HCT116 (cell line): ENCODE measurements at regions not wholly inside any gene's neighbourhood (a gene's known extent, or its start where the extent isn't known, plus 50 kb on each side); places are given as distances from the start of the nearest gene placed in this dataset.

Source experiments
- ATAC-seq: fragments of 200-7000 bp; cut with Tn5 transposase; 2 replicates; pipeline ENCODE4 v1.9.1; 2020; ENCODE audit warnings: mild to moderate bottlenecking, moderate library complexity
- BruUV-seq: library from RNA; stranded (reverse); fragments of 400-500 nt; replicated peaks from 2 replicates; lab custom pipeline; 2021; lab: Mats Ljungman, UMichigan
- CTCF ChIA-PET: fragments of 300-600 bp; sonication (Branson Sonifier 250); formaldehyde crosslinking; loops from one replicate; lab custom pipeline; 2021; ENCODE audit warnings: antibody characterized with exemption; lab: Charles Lee
- POLR2A ChIA-PET: fragments of 300-600, 350-600 bp; sonication (Branson Sonifier 250); formaldehyde crosslinking; loops from one replicate; lab custom pipeline; 2021; ENCODE audit warnings: antibody characterized with exemption; lab: Charles Lee
- RAD21 ChIA-PET, 2 experiments: fragments of 300-600 bp; sonication (Branson Sonifier 250); formaldehyde crosslinking; loops; one replicate each; lab custom pipeline; 2023; ENCODE audit warnings: low total read pairs in 2 of 2; ENCODE audit not compliant: uncharacterized antibody in 2 of 2, unreplicated experiment in 2 of 2, low non-redundant PET in 1 of 2; lab: Charles Lee
- DNase-seq: peaks from one replicate; pipeline ENCODE4 v3.0.0-alpha.2; 2010; ENCODE audit warnings: low read depth, low spot score
- H2AFZ ChIP-seq: fragments of 200-600 bp; shearing (Covaris generic), sonication (generic); 2 replicates; pipeline ENCODE4 v1.6.1; 2017; ENCODE audit warnings: low read depth, mixed run types, mixed read lengths, antibody characterized with exemption, low read length; ENCODE audit not compliant: poor library complexity, severe bottlenecking
- H3K27ac ChIP-seq: 2 replicates; pipeline ENCODE4 v1.5.1; 2012; ENCODE audit warnings: low read depth, low read length
- H3K27me3 ChIP-seq: fragments of 200-600 bp; sonication (generic); 2 replicates; pipeline ENCODE4 v1.6.1; 2016; ENCODE audit warnings: mixed run types, low read length, mixed read lengths; ENCODE audit not compliant: insufficient read depth
- H3K36me3 ChIP-seq, 2 experiments: fragments of 200-500 bp in 1 of 2; fragments of 200-600 bp in 1 of 2; sonication (Bioruptor generic) in 1 of 2; sonication (generic) in 1 of 2; 2 replicates each; pipeline versions ENCODE4 v1.5.1 to v1.6.1; 2014 to 2016; ENCODE audit warnings: low read length in 2 of 2, inconsistent platforms in 1 of 2, mixed read lengths in 1 of 2, mixed run types in 1 of 2; ENCODE audit not compliant: insufficient read depth in 2 of 2, control insufficient read depth in 1 of 2
- H3K4me1 ChIP-seq, 2 experiments: fragments of 200-600 bp in 1 of 2; sonication (generic) in 1 of 2; 2 replicates each; pipeline versions ENCODE4 v1.5.1 to v1.6.1; 2012 to 2017; ENCODE audit warnings: low read length in 2 of 2, inconsistent platforms in 1 of 2, mild to moderate bottlenecking in 1 of 2, mixed read lengths in 1 of 2, mixed run types in 1 of 2, moderate library complexity in 1 of 2; ENCODE audit not compliant: insufficient read depth in 2 of 2, control insufficient read depth in 1 of 2
- H3K4me2 ChIP-seq: fragments of 200-600 bp; sonication (generic); 2 replicates; pipeline ENCODE4 v1.6.1; 2017; ENCODE audit warnings: mixed run types, low read length, mixed read lengths
- H3K4me3 ChIP-seq, 2 experiments: fragments of 200-600 bp in 1 of 2; sonication (generic) in 1 of 2; replicated peaks in 1 of 2; 2 replicates each; pipeline ENCODE4 v1.5.1; 2011 to 2016; ENCODE audit warnings: low read length in 2 of 2, control low read depth in 1 of 2, low read depth in 1 of 2, mild to moderate bottlenecking in 1 of 2, mixed read lengths in 1 of 2, mixed run types in 1 of 2
- H3K79me2 ChIP-seq: fragments of 200-600 bp; sonication (generic); 2 replicates; pipeline ENCODE4 v1.6.1; 2017; ENCODE audit warnings: mild to moderate bottlenecking, mixed run types, low read length, moderate library complexity, mixed read lengths; ENCODE audit not compliant: insufficient read depth
- H3K9ac ChIP-seq: fragments of 200-600 bp; sonication (generic); 2 replicates; pipeline ENCODE4 v1.6.1; 2016; ENCODE audit warnings: low read length, mixed read lengths
- H3K9me2 ChIP-seq: fragments of 200-600 bp; sonication (generic), shearing (Covaris generic); 2 replicates; pipeline ENCODE4 v1.6.1; 2017; ENCODE audit warnings: mixed run types, mild to moderate bottlenecking, moderate library complexity; ENCODE audit not compliant: insufficient read depth
- H3K9me3 ChIP-seq, 2 experiments: fragments of 200-500 bp in 1 of 2; fragments of 200-600 bp in 1 of 2; sonication (Bioruptor generic) in 1 of 2; sonication (generic) in 1 of 2; 2 replicates each; pipeline ENCODE4 v1.6.1; 2014 to 2017; ENCODE audit warnings: low read length in 2 of 2, mixed read lengths in 2 of 2, inconsistent platforms in 1 of 2, low read depth in 1 of 2, mild to moderate bottlenecking in 1 of 2, mixed run types in 1 of 2, moderate library complexity in 1 of 2; ENCODE audit not compliant: control insufficient read depth in 1 of 2, insufficient read depth in 1 of 2
- H4K20me1 ChIP-seq: fragments of 200-600 bp; sonication (generic), shearing (Covaris generic); 2 replicates; pipeline ENCODE4 v1.6.1; 2017; ENCODE audit warnings: mixed run types, mild to moderate bottlenecking, moderate library complexity; ENCODE audit not compliant: insufficient read depth
- ATF3 ChIP-seq: IDR thresholded peaks from 2 replicates; pipeline ENCODE4 v1.6.1; 2012
- CBX3 ChIP-seq: IDR thresholded peaks from 2 replicates; pipeline ENCODE4 v1.6.1; 2012; ENCODE audit warnings: low read depth
- CEBPB ChIP-seq: IDR thresholded peaks from 2 replicates; pipeline ENCODE4 v1.6.1; 2012; ENCODE audit warnings: low read depth
- CTCF ChIP-seq, 3 experiments: fragments of 200-600 bp in 1 of 3; sonication (generic) in 1 of 3; IDR thresholded peaks in 2 of 3; conservative IDR thresholded peaks in 1 of 3; 2 replicates each; pipeline ENCODE4 v1.5.1; 2012 to 2017; ENCODE audit warnings: low read depth in 2 of 3, low read length in 2 of 3, antibody characterized with exemption in 1 of 3, borderline replicate concordance in 1 of 3, control low read depth in 1 of 3, mild to moderate bottlenecking in 1 of 3, mixed read lengths in 1 of 3, mixed run types in 1 of 3, moderate library complexity in 1 of 3; ENCODE audit not compliant: insufficient read depth in 1 of 3
- ELF1 ChIP-seq: IDR thresholded peaks from 2 replicates; pipeline ENCODE4 v1.6.1; 2012; ENCODE audit warnings: low read depth, borderline replicate concordance
- EZH2 ChIP-seq: fragments of 200-600 bp; sonication (generic); IDR thresholded peaks from 2 replicates; pipeline ENCODE4 v1.6.1; 2017; ENCODE audit warnings: antibody characterized with exemption, mixed run types
- FOSL1 ChIP-seq: IDR thresholded peaks from 2 replicates; pipeline ENCODE4 v1.6.1; 2012; ENCODE audit warnings: low read depth
- JUND ChIP-seq: IDR thresholded peaks from 2 replicates; pipeline ENCODE4 v1.6.1; 2012
- MAX ChIP-seq: IDR thresholded peaks from 2 replicates; pipeline ENCODE4 v1.6.1; 2012
- POLR2A ChIP-seq: IDR thresholded peaks from 2 replicates; pipeline ENCODE4 v1.7.0; 2011; ENCODE audit warnings: borderline replicate concordance; ENCODE audit not compliant: insufficient read depth, insufficient read length; ENCODE audit errors: extremely low read depth
- POLR2AphosphoS5 ChIP-seq: IDR thresholded peaks from 2 replicates; pipeline ENCODE4 v1.6.1; 2011; ENCODE audit warnings: mild to moderate bottlenecking, low read depth, low read length, moderate library complexity
- RAD21 ChIP-seq: IDR thresholded peaks from 2 replicates; pipeline ENCODE4 v1.6.1; 2012; ENCODE audit warnings: low read depth, mild to moderate bottlenecking
- SP1 ChIP-seq: IDR thresholded peaks from 2 replicates; pipeline ENCODE4 v1.6.1; 2012; ENCODE audit warnings: low read depth
- SRF ChIP-seq: IDR thresholded peaks from 2 replicates; pipeline ENCODE4 v1.6.1; 2012; ENCODE audit warnings: low read depth
- YY1 ChIP-seq: IDR thresholded peaks from 2 replicates; pipeline ENCODE4 v1.6.1; 2011; ENCODE audit warnings: low read length, low read depth, moderate library complexity, mild to moderate bottlenecking; ENCODE audit not compliant: insufficient replicate concordance; ENCODE audit errors: extremely low read depth
- ZNF274 ChIP-seq: fragments of 200-500 bp; sonication (Bioruptor generic); IDR thresholded peaks from 2 replicates; pipeline ENCODE4 v1.6.1; 2014; ENCODE audit warnings: mild to moderate bottlenecking, low read depth, low read length, inconsistent platforms
- intact Hi-C: fragments of 100-400 bp; cut with micrococcal nuclease; formaldehyde crosslinking; loops from 2 replicates; pipeline ENCODE4 v1.10.0; 2022

GRCh38 chr22:27046086-27046485 lies 388.7 kb downstream of the MIAT start:
- Histone ChIP-seq H3K36me3 (no peaks in the 10 kb centered on the region), H3K9me2 (no peaks in the 10 kb centered on the region), H3K4me2 (no peak overlapping the region), H3K4me1 (peaks cover 0 to 6% of the 10 kb centered on the region in 2 experiments; a peak in 1 of 4 replicates), H3K79me2 (no peaks in the 10 kb centered on the region), H3K9ac (no peak overlapping the region), H3K9me3 (no peaks in the 10 kb centered on the region; a peak in 1 of 4 replicates), H4K20me1 (no peaks in the 10 kb centered on the region), H3K27me3 (peaks cover 38% of the 10 kb centered on the region; the same call in 1 of the 2 replicates), H3K4me3 (no peak overlapping the region), H3K27ac (no peak overlapping the region), H2AFZ (no peak overlapping the region)
- no TSS peak for BruUV-seq
- TF ChIP-seq CEBPB (no peak), ATF3 (no peak), ZNF274 (no peak), EZH2 (no peak), MAX (no peak), RAD21 (no peak), JUND (no peak), POLR2A (no peak), FOSL1 (no peak), SRF (no peak), CBX3 (no peak), POLR2AphosphoS5 (no peak), SP1 (no peak), CTCF (IDR thresholded peaks at IDR 0.05 in 2 of 3, conservative IDR thresholded peaks at IDR 0.05 in 1 of 3; ENCODE audit: borderline replicate concordance in 1 of 3, insufficient read depth in 1 of 3, low read depth in 2 of 3, low read length in 2 of 3) (no peak), YY1 (no peak), ELF1 (no peak)
- intact Hi-C loops: no loop called here
- RAD21 ChIA-PET: no interaction called here
- ATAC-seq: no peak
- CTCF ChIA-PET: no interaction called here
- POLR2A ChIA-PET: no interaction called here
- no peak for DNase-seq
